ENCODE measurements at regions not wholly inside any gene's neighbourhood (a gene's known extent, or its start where the extent isn't known, plus 50 kb on each side); places are given as distances from the start of the nearest gene placed in this dataset.

GRCh38 chr6:149150301-149150700 lies 167.2 kb upstream of the TAB2 start:
- DNase-seq (ENCODE audit: low read depth) = no peak

- no peak for DNase-seq (ENCODE audit: low read depth)
These were observed 166.6 kb upstream of the TAB2 start for GRCh38 chr6:149150801-149151398.

- DNase-seq (ENCODE audit: low read depth) = no peak
These were observed 165.0 kb upstream of the TAB2 start for GRCh38 chr6:149152521-149152920.

GRCh38 chr6:149153100-149153499 lies 164.4 kb upstream of the TAB2 start:
- DNase-seq (ENCODE audit: low read depth) = no peak

GRCh38 chr6:149153693-149154092 lies 163.8 kb upstream of the TAB2 start:
- no peak for DNase-seq (ENCODE audit: low read depth)

GRCh38 chr6:149154261-149154821 lies 163.2 kb upstream of the TAB2 start:
- DNase-seq (ENCODE audit: low read depth) = no peak

GRCh38 chr6:149157126-149157525 lies 160.4 kb upstream of the TAB2 start:
- DNase-seq (ENCODE audit: low read depth) = no peak

GRCh38 chr6:149158076-149158475 lies 159.4 kb upstream of the TAB2 start:
- DNase-seq (ENCODE audit: low read depth) = no peak

GRCh38 chr6:149160943-149161342 lies 156.6 kb upstream of the TAB2 start:
- no peak for DNase-seq (ENCODE audit: low read depth)

GRCh38 chr6:149162924-149163323 lies 154.6 kb upstream of the TAB2 start:
- no peak for DNase-seq (ENCODE audit: low read depth)

- no peak for DNase-seq (ENCODE audit: low read depth)
These were observed 153.2 kb upstream of the TAB2 start for GRCh38 chr6:149164199-149164750.

GRCh38 chr6:149166336-149166735 lies 151.2 kb upstream of the TAB2 start:
- DNase-seq (ENCODE audit: low read depth) = no peak

GRCh38 chr6:149166747-149167146 lies 150.8 kb upstream of the TAB2 start:
- DNase-seq (ENCODE audit: low read depth) = no peak

GRCh38 chr6:149168968-149169367 lies 148.5 kb upstream of the TAB2 start:
- DNase-seq (ENCODE audit: low read depth) = no peak

- no peak for DNase-seq (ENCODE audit: low read depth)
These were observed 147.6 kb upstream of the TAB2 start for GRCh38 chr6:149169761-149170511.

GRCh38 chr6:149170564-149171452 lies 146.7 kb upstream of the TAB2 start:
- no peak for DNase-seq (ENCODE audit: low read depth)

GRCh38 chr6:149173222-149173621 lies 144.3 kb upstream of the TAB2 start:
- DNase-seq (ENCODE audit: low read depth) = no peak

GRCh38 chr6:149174962-149175361 lies 142.6 kb upstream of the TAB2 start:
- no peak for DNase-seq (ENCODE audit: low read depth)

- DNase-seq (ENCODE audit: low read depth) = no peak
These were observed 140.4 kb upstream of the TAB2 start for GRCh38 chr6:149176971-149177667.

- DNase-seq (ENCODE audit: low read depth) = no peak
These were observed 138.1 kb upstream of the TAB2 start for GRCh38 chr6:149179431-149179830.

- no peak for DNase-seq (ENCODE audit: low read depth)
These were observed 136.2 kb upstream of the TAB2 start for GRCh38 chr6:149181304-149181703.

GRCh38 chr6:149182262-149182661 lies 135.2 kb upstream of the TAB2 start:
- DNase-seq (ENCODE audit: low read depth) = no peak

Measured in T-helper 22 cell (primary cell).